Endothelial cell of umbilical vein (primary cell): ENCODE measurements at regions not wholly inside any gene's neighbourhood (a gene's known extent, or its start where the extent isn't known, plus 50 kb on each side); places are given as distances from the start of the nearest gene placed in this dataset.

Experiments used
- BruUV-seq: library from RNA; stranded (reverse); fragments of 400-500 nt; replicated peaks from 2 replicates; lab custom pipeline; 2021; lab: Mats Ljungman, UMichigan
- CTCF ChIA-PET: fragments of 300-600, 350-600 bp; sonication (Branson Sonifier 250); formaldehyde crosslinking; loops from one replicate; lab custom pipeline; 2021; ENCODE audit warnings: antibody characterized with exemption, inconsistent platforms; lab: Charles Lee
- POLR2A ChIA-PET: fragments of 300-600, 350-600 bp; sonication (Branson Sonifier 250); formaldehyde crosslinking; loops from one replicate; lab custom pipeline; 2021; ENCODE audit warnings: antibody characterized with exemption, inconsistent platforms; lab: Charles Lee
- DNase-seq: peaks from one replicate; pipeline ENCODE4 v3.0.0-alpha.2; 2011; ENCODE audit warnings: low read depth, low spot score
- FAIRE-seq: peaks from 2 replicates; lab custom pipeline; 2011; peaks lifted over from hg19 to GRCh38; lab: Jason Lieb, UNC
- H2AFZ ChIP-seq: 2 replicates; pipeline ENCODE4 v1.6.0; 2012; ENCODE audit warnings: low read depth, low read length, control low read depth, inconsistent platforms
- H3K27ac ChIP-seq: 2 replicates; pipeline ENCODE4 v1.5.1; 2011; ENCODE audit warnings: low read depth, mild to moderate bottlenecking, control low read depth, low read length, moderate library complexity; ENCODE audit not compliant: insufficient read depth
- H3K27me3 ChIP-seq, 2 experiments: 2 replicates each; pipeline versions ENCODE4 v1.6.0 to v1.6.1; 2011; ENCODE audit warnings: low read length in 2 of 2, mixed read lengths in 1 of 2; ENCODE audit not compliant: control insufficient read depth in 2 of 2, insufficient read depth in 2 of 2
- H3K36me3 ChIP-seq, 2 experiments: 2 replicates in 1 of 2; 3 replicates in 1 of 2; pipeline ENCODE4 v1.5.1; 2011; ENCODE audit warnings: low read length in 2 of 2, mild to moderate bottlenecking in 1 of 2, moderate library complexity in 1 of 2; ENCODE audit not compliant: control insufficient read depth in 2 of 2, insufficient read depth in 2 of 2; ENCODE audit errors: extremely low read depth in 1 of 2
- H3K4me1 ChIP-seq: 3 replicates; pipeline ENCODE4 v1.5.1; 2011; ENCODE audit warnings: mild to moderate bottlenecking, low read length; ENCODE audit not compliant: control insufficient read depth, insufficient read depth; ENCODE audit errors: extremely low read depth
- H3K4me2 ChIP-seq: 2 replicates; pipeline ENCODE4 v1.6.1; 2011; ENCODE audit warnings: low read length, control low read depth, mixed read lengths; ENCODE audit not compliant: insufficient read depth
- H3K4me3 ChIP-seq, 3 experiments: fragments of 200-600 bp in 1 of 3; sonication (generic), shearing (Covaris generic) in 1 of 3; replicated peaks in 1 of 3; 2 replicates each; pipeline ENCODE4 v1.5.1; 2011 to 2016; ENCODE audit warnings: control low read depth in 3 of 3, low read length in 3 of 3, mild to moderate bottlenecking in 2 of 3, inconsistent platforms in 1 of 3, low read depth in 1 of 3, moderate library complexity in 1 of 3; ENCODE audit not compliant: insufficient read depth in 1 of 3
- H3K79me2 ChIP-seq: 2 replicates; pipeline ENCODE4 v1.6.0; 2012; ENCODE audit warnings: low read length, inconsistent platforms; ENCODE audit not compliant: control insufficient read depth, insufficient read depth
- H3K9ac ChIP-seq: replicated peaks from 2 replicates; pipeline ENCODE3; 2011; ENCODE audit warnings: low read length, control low read depth; ENCODE audit not compliant: insufficient read depth; ENCODE audit errors: extremely low read depth
- H3K9me1 ChIP-seq: replicated peaks from 3 replicates; pipeline ENCODE4 v1.6.0; 2011; ENCODE audit warnings: mild to moderate bottlenecking, low read length; ENCODE audit not compliant: control insufficient read depth, insufficient read depth; ENCODE audit errors: extremely low read depth
- H3K9me3 ChIP-seq: replicated peaks from 2 replicates; pipeline ENCODE4 v1.5.1; 2012; ENCODE audit warnings: low read length, inconsistent platforms; ENCODE audit not compliant: control insufficient read depth, insufficient read depth
- H4K20me1 ChIP-seq: replicated peaks from 2 replicates; pipeline ENCODE3; 2011; ENCODE audit warnings: mild to moderate bottlenecking, low read length; ENCODE audit not compliant: control insufficient read depth, insufficient read depth; ENCODE audit errors: extremely low read depth
- CTCF ChIP-seq, 2 donors: IDR thresholded peaks; 1 replicate in 1 of 2; 2 replicates in 1 of 2; pipeline ENCODE4 v1.5.1; 2011; ENCODE audit warnings: low read length in 2 of 2, mild to moderate bottlenecking in 2 of 2, moderate library complexity in 2 of 2, control low read depth in 1 of 2, inconsistent platforms in 1 of 2, low read depth in 1 of 2; ENCODE audit not compliant: insufficient read depth in 1 of 2; ENCODE audit errors: extremely low read depth in 1 of 2
- EZH2 ChIP-seq: IDR thresholded peaks from 2 replicates; pipeline ENCODE4 v1.6.1; 2012; ENCODE audit warnings: borderline replicate concordance, low read depth, mild to moderate bottlenecking, moderate library complexity, low read length, inconsistent platforms; ENCODE audit not compliant: severe bottlenecking
- FOS ChIP-seq: IDR thresholded peaks from 2 replicates; pipeline ENCODE4 v1.6.1; 2011; ENCODE audit warnings: mild to moderate bottlenecking, low read length, moderate library complexity, borderline replicate concordance; ENCODE audit not compliant: insufficient read depth
- GATA2 ChIP-seq: IDR thresholded peaks from 2 replicates; pipeline ENCODE4 v1.7.0; 2011; ENCODE audit warnings: low read depth, mild to moderate bottlenecking, moderate library complexity, mixed read lengths, low read length; ENCODE audit not compliant: insufficient read length, insufficient read depth
- JUN ChIP-seq: IDR thresholded peaks from 2 replicates; pipeline ENCODE4 v1.6.1; 2011; ENCODE audit warnings: borderline replicate concordance, low read depth; ENCODE audit not compliant: insufficient read length, insufficient read depth
- MAX ChIP-seq: IDR thresholded peaks from 2 replicates; pipeline ENCODE4 v1.6.1; 2011; ENCODE audit not compliant: insufficient read depth, insufficient read length
- MYC ChIP-seq: IDR thresholded peaks from one replicate; pipeline ENCODE4 v1.6.1; 2011; ENCODE audit warnings: mild to moderate bottlenecking, low read depth, low read length
- POLR2A ChIP-seq: IDR thresholded peaks from 2 replicates; pipeline ENCODE4 v1.6.1; 2012; ENCODE audit warnings: low read depth, mild to moderate bottlenecking, control low read depth, low read length
- POLR2AphosphoS5 ChIP-seq: IDR thresholded peaks from 2 replicates; pipeline ENCODE4 v1.6.1; 2012; ENCODE audit warnings: low read depth, mild to moderate bottlenecking, control low read depth, low read length, moderate library complexity; ENCODE audit not compliant: insufficient read depth
- dilution Hi-C: fragments of 300-500 bp; cut with MboI; formaldehyde crosslinking; loops from one replicate; pipeline ENCODE4 v1.15.0; 2019; ENCODE audit warnings: low sequenced_read_pairs; ENCODE audit not compliant: extremely low pct_ligation_motif_present
- intact Hi-C: fragments of 100-400 bp; cut with micrococcal nuclease; formaldehyde crosslinking; loops from one replicate; pipeline ENCODE4 v1.10.0; 2022

GRCh38 chr3:159857840-159858239 lies 130.8 kb upstream of the IL12A start:
- TF ChIP-seq EZH2 (no peak), POLR2AphosphoS5 (no peak), POLR2A (no peak), MAX (no peak), GATA2 (no peak), CTCF (IDR thresholded peaks at IDR 0.05; ENCODE audit: extremely low read depth in 1 of 2, insufficient read depth in 1 of 2, low read depth in 1 of 2, low read length in 2 of 2) (no peak), JUN (no peak), FOS (no peak), MYC (no peak)
- POLR2A ChIA-PET, result no interaction called here
- Histone ChIP-seq H3K27ac (no peak overlapping the region), H3K9ac (no peak overlapping the region), H3K9me3 (no peaks in the 10 kb centered on the region), H3K79me2 (peaks cover 59% of the 10 kb centered on the region), H3K36me3 (no peaks in the 10 kb centered on the region), H4K20me1 (no peaks in the 10 kb centered on the region), H3K9me1 (no peaks in the 10 kb centered on the region), H3K4me1 (peaks cover 88% of the 10 kb centered on the region), H2AFZ (no peak overlapping the region), H3K4me3 (no peak overlapping the region), H3K4me2 (no peak overlapping the region), H3K27me3 (no peaks in the 10 kb centered on the region)
- CTCF ChIA-PET, result interaction anchor here (1.0 to 9.7 kb wide), 3 partner anchors 26 to 54 kb away, joined by 3 to 74 read pairs (median 5); no protein-coding TSS in a partner anchor
- no TSS peak for BruUV-seq
- intact Hi-C loops (loop anchor here (10.0 kb wide), 1 partner anchor 547 kb away; no protein-coding TSS in a partner anchor), dilution Hi-C loops (no loop called here)
- DNase-seq (no peak), FAIRE-seq (no peak)
